ENCODE measurements at regions not wholly inside any gene's neighbourhood (a gene's known extent, or its start where the extent isn't known, plus 50 kb on each side); places are given as distances from the start of the nearest gene placed in this dataset.

GRCh38 chr15:46708226-46708625 is 1009.1 kb upstream of the SEMA6D start:
- Histone ChIP-seq H3K4me2 (ENCODE audit: low read depth, low read length, poor library complexity, severe bottlenecking) (no peak overlapping the region), H3K27me3 (ENCODE audit: low read length) (no peaks in the 10 kb centered on the region), H3K36me3 (ENCODE audit: low read length) (no peaks in the 10 kb centered on the region), H3F3A (ENCODE audit: insufficient read depth) (no peaks in the 10 kb centered on the region), H3K9me3 (ENCODE audit: insufficient read depth, low read length) (no peaks in the 10 kb centered on the region; the same call in 1 of the 2 replicates), H2AFZ (ENCODE audit: low read depth, low read length, severe bottlenecking) (no peak overlapping the region), H3K27ac (ENCODE audit: low read depth, low read length) (no peak overlapping the region), H3K4me3 (ENCODE audit: insufficient read depth, low read length, poor library complexity, severe bottlenecking) (no peak overlapping the region), H3K79me2 (ENCODE audit: insufficient read depth, low read length) (no peaks in the 10 kb centered on the region), H3K9ac (ENCODE audit: low read length) (no peak overlapping the region), H4K20me1 (ENCODE audit: low read depth, low read length) (no peaks in the 10 kb centered on the region), H3K9me2 (replicated peaks; ENCODE audit: insufficient read depth, low read length) (no peaks in the 10 kb centered on the region)
- TF ChIP-seq EZH2phosphoT487 (conservative IDR thresholded peaks at IDR 0.05; ENCODE audit: low read length) (no peak), CTCF (IDR thresholded peaks at IDR 0.05; ENCODE audit: insufficient read depth, low read length, poor library complexity, severe bottlenecking) (no peak)

- Histone ChIP-seq H2AFZ (ENCODE audit: low read depth, low read length, severe bottlenecking) (no peak overlapping the region), H3K9me3 (ENCODE audit: insufficient read depth, low read length) (no peaks in the 10 kb centered on the region; the same call in 1 of the 2 replicates), H3K27me3 (ENCODE audit: low read length) (no peaks in the 10 kb centered on the region), H3F3A (ENCODE audit: insufficient read depth) (no peaks in the 10 kb centered on the region), H3K27ac (ENCODE audit: low read depth, low read length) (no peak overlapping the region), H3K9ac (ENCODE audit: low read length) (no peak overlapping the region), H4K20me1 (ENCODE audit: low read depth, low read length) (no peaks in the 10 kb centered on the region), H3K4me2 (ENCODE audit: low read depth, low read length, poor library complexity, severe bottlenecking) (no peak overlapping the region), H3K79me2 (ENCODE audit: insufficient read depth, low read length) (no peaks in the 10 kb centered on the region), H3K4me3 (ENCODE audit: insufficient read depth, low read length, poor library complexity, severe bottlenecking) (no peak overlapping the region), H3K9me2 (replicated peaks; ENCODE audit: insufficient read depth, low read length) (no peaks in the 10 kb centered on the region), H3K36me3 (ENCODE audit: low read length) (no peaks in the 10 kb centered on the region)
- TF ChIP-seq CTCF (IDR thresholded peaks at IDR 0.05; ENCODE audit: insufficient read depth, low read length, poor library complexity, severe bottlenecking) (no peak), EZH2phosphoT487 (conservative IDR thresholded peaks at IDR 0.05; ENCODE audit: low read length) (no peak)
These were observed 1007.7 kb upstream of the SEMA6D start for GRCh38 chr15:46709460-46710083.

GRCh38 chr15:46710401-46710960 is 1006.8 kb upstream of the SEMA6D start:
- no peak overlapping the region for H2AFZ ChIP-seq (ENCODE audit: low read depth, low read length, severe bottlenecking)
- no peak overlapping the region for H3K27ac ChIP-seq (ENCODE audit: low read depth, low read length)
- H3K4me2 ChIP-seq (ENCODE audit: low read depth, low read length, poor library complexity, severe bottlenecking), result no peak overlapping the region
- H4K20me1 ChIP-seq (ENCODE audit: low read depth, low read length), result no peaks in the 10 kb centered on the region
- H3K9me3 ChIP-seq (ENCODE audit: insufficient read depth, low read length), result no peaks in the 10 kb centered on the region; the same call in 1 of the 2 replicates
- no peaks in the 10 kb centered on the region for H3K27me3 ChIP-seq (ENCODE audit: low read length)
- no peaks in the 10 kb centered on the region for H3K79me2 ChIP-seq (ENCODE audit: insufficient read depth, low read length)
- H3F3A ChIP-seq (ENCODE audit: insufficient read depth), result no peaks in the 10 kb centered on the region
- no peak overlapping the region for H3K9ac ChIP-seq (ENCODE audit: low read length)
- no peaks in the 10 kb centered on the region for H3K36me3 ChIP-seq (ENCODE audit: low read length)
- TF ChIP-seq EZH2phosphoT487 (conservative IDR thresholded peaks at IDR 0.05; ENCODE audit: low read length) (no peak), CTCF (IDR thresholded peaks at IDR 0.05; ENCODE audit: insufficient read depth, low read length, poor library complexity, severe bottlenecking) (no peak)
- no peaks in the 10 kb centered on the region for H3K9me2 ChIP-seq (replicated peaks; ENCODE audit: insufficient read depth, low read length)
- H3K4me3 ChIP-seq (ENCODE audit: insufficient read depth, low read length, poor library complexity, severe bottlenecking), result no peak overlapping the region

Measured in SU-DHL-6 (cell line).